ENCODE measurements at regions not wholly inside any gene's neighbourhood (a gene's known extent, or its start where the extent isn't known, plus 50 kb on each side); places are given as distances from the start of the nearest gene placed in this dataset.
A peak's percentile ranks its signal among the peaks of the same experiment; 100 is the strongest.
"Not testable (repeated sequence)": the region's sequence is repeated elsewhere in the genome, so short reads cannot be mapped to it uniquely, and the experiment has no call there.

DNA sequence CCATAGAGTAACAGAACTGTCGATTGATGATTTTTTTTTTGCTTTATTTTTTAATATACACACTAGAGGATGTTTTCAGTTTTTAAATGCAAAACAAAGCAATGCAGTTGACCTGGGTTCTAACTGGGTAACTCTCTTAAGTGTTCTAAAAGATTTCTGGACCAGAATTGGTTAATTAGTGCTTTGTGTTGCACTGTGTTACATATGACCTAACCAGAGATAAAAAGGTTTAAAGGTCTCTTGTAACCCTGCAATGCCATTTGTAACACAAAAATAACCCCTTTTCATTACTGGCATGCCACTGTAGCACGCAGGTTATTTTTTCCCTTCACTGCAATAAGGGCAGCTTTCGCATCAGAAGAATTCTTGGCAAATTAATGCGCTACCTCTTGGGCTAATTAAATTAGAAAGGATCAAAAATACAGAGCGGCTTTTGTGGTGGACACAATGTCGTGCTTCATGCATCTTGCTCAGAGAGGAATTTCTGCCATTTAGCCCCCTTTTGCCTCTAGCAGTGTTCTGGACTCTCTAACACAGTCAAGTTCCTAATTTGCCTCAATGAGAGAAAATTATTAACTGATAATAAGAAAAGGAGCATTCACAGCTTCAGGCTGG lies 250.8 kb upstream of the ZEB2 start:
- DNase-seq, result no peak
- Histone ChIP-seq H3K27ac (ENCODE audit: low read length) (no peak overlapping the region), H3K9me3 (replicated peaks; ENCODE audit: control insufficient read depth, low read depth, low read length) (no peaks in the 10 kb centered on the region), H3K4me1 (ENCODE audit: control insufficient read depth, insufficient read depth, low read length) (no peaks in the 10 kb centered on the region), H3K36me3 (ENCODE audit: control insufficient read depth, insufficient read depth, low read length) (no peaks in the 10 kb centered on the region), H3K4me3 (ENCODE audit: low read length) (no peak overlapping the region), H3K27me3 (ENCODE audit: control insufficient read depth, insufficient read depth, low read length) (no peaks in the 10 kb centered on the region)
- WGBS (ENCODE audit: insufficient coverage), result 100% methylated on average over 1 of the region's 6 CpGs

DNA sequence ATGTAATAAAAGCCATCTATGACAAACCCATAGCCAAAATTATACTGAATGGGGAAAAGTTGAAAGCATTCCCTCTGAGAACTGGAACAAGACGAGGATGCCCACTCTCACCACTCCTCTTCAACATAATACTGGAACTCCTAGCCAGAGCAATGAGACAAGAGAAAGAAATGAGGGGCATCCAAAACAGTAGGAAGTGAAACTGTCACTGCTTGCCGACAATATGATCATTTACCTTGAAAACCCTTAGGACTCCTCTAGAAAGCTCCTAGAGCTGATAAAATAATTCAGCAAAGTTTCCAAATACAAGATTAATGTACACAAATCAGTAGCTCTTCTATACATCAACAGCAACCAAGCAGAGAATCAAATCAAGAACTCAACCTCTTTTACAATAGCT lies 241.0 kb upstream of the ZEB2 start:
- not testable (repeated sequence) for H3K4me3 ChIP-seq (ENCODE audit: low read length); H3K4me1 ChIP-seq (ENCODE audit: control insufficient read depth, insufficient read depth, low read length); H3K27me3 ChIP-seq (ENCODE audit: control insufficient read depth, insufficient read depth, low read length); H3K27ac ChIP-seq (ENCODE audit: low read length); H3K36me3 ChIP-seq (ENCODE audit: control insufficient read depth, insufficient read depth, low read length); DNase-seq; H3K9me3 ChIP-seq (replicated peaks; ENCODE audit: control insufficient read depth, low read depth, low read length)
- no CpG with 5 or more reads among the region's 2 CpGs for WGBS (ENCODE audit: insufficient coverage)

DNA sequence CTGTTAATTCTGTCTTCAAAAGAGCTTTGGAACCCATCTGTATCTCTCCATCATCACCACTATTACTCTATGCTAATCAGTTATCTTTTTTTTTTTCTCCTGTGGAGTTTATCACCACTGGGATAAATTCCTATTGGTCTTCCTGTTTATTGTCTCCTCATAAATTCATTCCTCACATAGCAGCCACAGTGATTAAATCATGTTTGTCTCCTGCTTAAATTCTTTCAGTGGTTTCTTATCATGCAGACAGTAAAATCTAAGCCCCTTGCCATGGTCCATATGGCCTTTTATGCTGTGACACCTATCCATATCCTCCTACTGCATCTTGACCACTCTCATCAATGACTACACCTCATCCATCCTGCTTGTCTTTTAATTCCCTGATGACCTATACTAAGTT lies 239.8 kb upstream of the ZEB2 start:
- DNase-seq, result no peak
- H3K27me3 ChIP-seq (ENCODE audit: control insufficient read depth, insufficient read depth, low read length), result no peaks in the 10 kb centered on the region
- no peaks in the 10 kb centered on the region for H3K4me1 ChIP-seq (ENCODE audit: control insufficient read depth, insufficient read depth, low read length)
- H3K4me3 ChIP-seq (ENCODE audit: low read length), result no peak overlapping the region
- no peaks in the 10 kb centered on the region for H3K9me3 ChIP-seq (replicated peaks; ENCODE audit: control insufficient read depth, low read depth, low read length)
- H3K27ac ChIP-seq (ENCODE audit: low read length), result no peak overlapping the region
- H3K36me3 ChIP-seq (ENCODE audit: control insufficient read depth, insufficient read depth, low read length), result no peaks in the 10 kb centered on the region

DNA sequence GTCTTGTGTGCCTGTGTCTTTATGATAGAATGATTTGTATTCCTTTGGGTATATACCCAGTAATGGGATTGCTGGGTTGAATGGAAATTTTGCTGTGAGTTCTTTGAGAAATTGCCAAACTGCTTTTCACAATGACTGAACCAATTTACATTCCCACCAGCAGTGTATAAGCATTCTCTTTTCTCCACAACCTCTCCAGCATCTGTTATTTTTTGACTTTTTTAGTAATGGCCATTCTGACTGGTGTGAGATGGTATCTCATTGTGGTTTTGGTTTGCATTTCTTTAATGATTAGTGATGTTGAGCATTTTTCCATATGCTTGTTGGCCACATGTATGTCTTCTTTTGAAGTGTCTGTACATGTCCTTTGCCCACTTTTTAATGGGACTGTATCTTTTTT lies 238.3 kb upstream of the ZEB2 start:
- H3K27me3 ChIP-seq (ENCODE audit: control insufficient read depth, insufficient read depth, low read length); H3K36me3 ChIP-seq (ENCODE audit: control insufficient read depth, insufficient read depth, low read length); H3K4me1 ChIP-seq (ENCODE audit: control insufficient read depth, insufficient read depth, low read length); DNase-seq; H3K4me3 ChIP-seq (ENCODE audit: low read length); H3K9me3 ChIP-seq (replicated peaks; ENCODE audit: control insufficient read depth, low read depth, low read length); H3K27ac ChIP-seq (ENCODE audit: low read length): not testable (repeated sequence)

DNA sequence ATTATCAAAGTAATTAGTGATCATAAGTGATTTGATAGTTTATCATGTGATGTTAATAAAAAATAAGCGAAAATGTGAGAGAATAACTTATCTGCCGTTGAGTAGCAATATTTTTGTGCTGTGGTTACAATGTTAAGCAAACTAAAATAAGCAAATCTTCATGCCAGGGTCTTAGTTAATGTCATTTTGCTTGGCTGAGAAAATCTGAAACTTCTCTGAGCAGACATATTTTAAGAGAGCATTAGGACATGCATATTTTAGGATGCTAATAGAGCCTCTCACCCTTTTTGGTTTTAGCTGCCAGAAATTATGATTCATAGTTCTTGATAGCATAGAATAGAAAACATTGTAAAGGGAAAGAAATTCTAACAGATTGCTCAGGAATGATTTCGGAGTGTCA lies 233.5 kb upstream of the ZEB2 start:
- Histone ChIP-seq H3K27ac (ENCODE audit: low read length) (no peak overlapping the region), H3K9me3 (replicated peaks; ENCODE audit: control insufficient read depth, low read depth, low read length) (peaks cover 8% of the 10 kb centered on the region), H3K36me3 (ENCODE audit: control insufficient read depth, insufficient read depth, low read length) (no peaks in the 10 kb centered on the region), H3K4me1 (ENCODE audit: control insufficient read depth, insufficient read depth, low read length) (no peaks in the 10 kb centered on the region), H3K4me3 (ENCODE audit: low read length) (no peak overlapping the region), H3K27me3 (ENCODE audit: control insufficient read depth, insufficient read depth, low read length) (no peaks in the 10 kb centered on the region)
- peak; percentile 28 for DNase-seq
- WGBS (ENCODE audit: insufficient coverage), result 83% methylated on average over 1 of the region's 3 CpGs

DNA sequence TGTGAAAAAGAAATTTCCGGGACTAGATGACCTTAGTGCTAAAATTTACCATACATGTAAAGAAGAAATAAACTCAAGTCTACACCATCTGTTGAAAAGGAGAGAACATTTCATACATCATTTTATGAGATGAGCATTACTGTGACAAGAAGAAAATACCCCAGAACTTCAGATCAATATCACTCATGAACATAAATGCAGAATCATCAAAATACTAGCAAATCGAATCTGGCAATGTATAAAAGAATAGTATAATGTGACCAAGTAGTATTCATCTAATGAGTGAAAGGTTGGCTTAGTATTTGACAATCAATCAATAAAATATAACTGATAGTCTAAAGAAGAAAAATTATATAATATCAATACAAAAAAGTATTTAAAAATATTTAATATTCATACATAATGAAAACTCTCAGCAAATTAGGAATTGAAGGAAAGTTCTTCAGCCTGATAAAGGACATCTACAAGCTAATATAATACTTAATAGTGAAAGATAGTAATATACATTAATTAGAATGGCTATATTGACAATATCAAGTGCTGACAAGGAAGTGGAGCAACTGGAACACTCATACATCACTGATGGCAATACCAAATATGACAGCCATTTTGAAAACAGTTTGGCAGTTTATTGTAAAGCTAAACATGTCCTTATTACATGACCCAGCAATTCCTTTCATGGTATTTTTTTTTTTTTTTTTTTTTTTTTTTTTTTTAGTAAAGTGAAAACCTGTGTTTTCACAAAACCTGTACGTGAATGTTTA lies 231.4 kb upstream of the ZEB2 start:
- peaks cover 19% of the 10 kb centered on the region for H3K9me3 ChIP-seq (replicated peaks; ENCODE audit: control insufficient read depth, low read depth, low read length)
- no CpG with 5 or more reads among the region's 3 CpGs for WGBS (ENCODE audit: insufficient coverage)
- H3K27ac ChIP-seq (ENCODE audit: low read length), result no peak overlapping the region
- no peaks in the 10 kb centered on the region for H3K36me3 ChIP-seq (ENCODE audit: control insufficient read depth, insufficient read depth, low read length)
- no peak for DNase-seq
- no peak overlapping the region for H3K4me3 ChIP-seq (ENCODE audit: low read length)
- H3K4me1 ChIP-seq (ENCODE audit: control insufficient read depth, insufficient read depth, low read length), result no peaks in the 10 kb centered on the region
- no peaks in the 10 kb centered on the region for H3K27me3 ChIP-seq (ENCODE audit: control insufficient read depth, insufficient read depth, low read length)

DNA sequence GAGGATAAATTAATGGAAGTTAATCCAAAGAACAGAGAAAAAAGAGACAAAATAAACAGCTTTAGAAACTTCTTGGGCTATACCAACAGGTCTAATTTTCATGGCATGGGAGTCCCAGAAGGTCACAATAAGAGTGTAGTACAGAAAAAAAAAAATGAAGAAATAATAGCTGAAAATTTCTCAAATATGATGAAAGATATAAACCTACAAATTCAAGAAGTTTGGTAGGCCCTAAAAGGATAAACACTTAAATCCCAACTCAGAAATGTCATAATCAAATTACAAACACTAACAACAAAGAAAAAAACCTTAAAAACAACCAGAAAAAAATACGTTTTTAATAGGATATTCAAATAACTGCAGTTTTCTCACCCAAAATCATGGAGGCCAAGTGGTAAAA lies 229.3 kb upstream of the ZEB2 start:
- Histone ChIP-seq H3K27ac (ENCODE audit: low read length) (no peak overlapping the region), H3K4me3 (ENCODE audit: low read length) (no peak overlapping the region), H3K4me1 (ENCODE audit: control insufficient read depth, insufficient read depth, low read length) (no peaks in the 10 kb centered on the region), H3K9me3 (replicated peaks; ENCODE audit: control insufficient read depth, low read depth, low read length) (peaks cover 22% of the 10 kb centered on the region), H3K36me3 (ENCODE audit: control insufficient read depth, insufficient read depth, low read length) (no peaks in the 10 kb centered on the region), H3K27me3 (ENCODE audit: control insufficient read depth, insufficient read depth, low read length) (no peaks in the 10 kb centered on the region)
- no CpG with 5 or more reads among the region's 1 CpG for WGBS (ENCODE audit: insufficient coverage)
- DNase-seq, result no peak

DNA sequence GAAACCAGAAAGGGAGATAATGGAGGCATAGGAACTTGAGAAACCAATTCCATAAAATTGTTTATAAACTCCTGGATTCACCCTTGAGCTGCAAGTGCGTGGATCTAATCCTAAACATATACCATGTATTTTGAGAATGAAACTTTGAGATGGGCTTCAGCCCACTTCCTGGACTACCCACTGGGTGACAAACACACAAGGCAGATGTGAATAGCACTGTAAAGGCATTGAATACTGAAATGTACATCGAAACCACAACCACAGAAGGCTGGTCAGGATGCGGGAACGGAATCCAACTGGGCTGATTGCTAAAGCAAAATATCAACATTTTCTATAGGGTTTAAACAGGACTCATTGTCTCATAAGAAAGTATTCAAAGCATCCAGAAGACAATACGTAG lies 228.5 kb upstream of the ZEB2 start:
- H3K4me3 ChIP-seq (ENCODE audit: low read length), result no peak overlapping the region
- H3K27ac ChIP-seq (ENCODE audit: low read length), result no peak overlapping the region
- no peaks in the 10 kb centered on the region for H3K27me3 ChIP-seq (ENCODE audit: control insufficient read depth, insufficient read depth, low read length)
- no peaks in the 10 kb centered on the region for H3K4me1 ChIP-seq (ENCODE audit: control insufficient read depth, insufficient read depth, low read length)
- H3K36me3 ChIP-seq (ENCODE audit: control insufficient read depth, insufficient read depth, low read length), result no peaks in the 10 kb centered on the region
- H3K9me3 ChIP-seq (replicated peaks; ENCODE audit: control insufficient read depth, low read depth, low read length), result peaks cover 22% of the 10 kb centered on the region
- 80% methylated on average over 1 of the region's 5 CpGs for WGBS (ENCODE audit: insufficient coverage)
- no peak for DNase-seq

DNA sequence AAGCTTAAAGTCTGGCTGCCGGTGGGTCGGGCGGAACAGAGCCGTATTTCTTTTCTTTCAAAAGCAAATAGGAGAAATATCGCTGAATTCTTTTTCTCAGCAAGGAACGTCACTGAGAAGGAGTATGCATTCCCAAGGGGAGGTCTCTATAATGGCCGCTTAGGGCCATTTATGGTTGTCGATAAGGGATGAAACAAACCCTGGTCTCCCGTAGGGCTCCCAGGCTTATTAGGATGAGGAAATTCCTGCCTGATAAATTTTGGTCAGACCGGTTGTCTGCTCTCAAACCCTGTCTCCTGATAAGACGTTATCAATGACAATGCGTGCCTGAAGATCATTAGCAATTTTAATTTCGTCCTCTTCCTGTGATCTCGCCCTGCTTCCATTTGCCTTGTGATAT lies 227.7 kb upstream of the ZEB2 start:
- DNase-seq, result no peak
- H3K9me3 ChIP-seq (replicated peaks; ENCODE audit: control insufficient read depth, low read depth, low read length), result peaks cover 22% of the 10 kb centered on the region
- H3K4me3 ChIP-seq (ENCODE audit: low read length), result no peak overlapping the region
- no peak overlapping the region for H3K27ac ChIP-seq (ENCODE audit: low read length)
- H3K27me3 ChIP-seq (ENCODE audit: control insufficient read depth, insufficient read depth, low read length), result no peaks in the 10 kb centered on the region
- 75% methylated on average over 9 of the region's 14 CpGs for WGBS (ENCODE audit: insufficient coverage)
- H3K4me1 ChIP-seq (ENCODE audit: control insufficient read depth, insufficient read depth, low read length), result no peaks in the 10 kb centered on the region
- H3K36me3 ChIP-seq (ENCODE audit: control insufficient read depth, insufficient read depth, low read length), result no peaks in the 10 kb centered on the region

DNA sequence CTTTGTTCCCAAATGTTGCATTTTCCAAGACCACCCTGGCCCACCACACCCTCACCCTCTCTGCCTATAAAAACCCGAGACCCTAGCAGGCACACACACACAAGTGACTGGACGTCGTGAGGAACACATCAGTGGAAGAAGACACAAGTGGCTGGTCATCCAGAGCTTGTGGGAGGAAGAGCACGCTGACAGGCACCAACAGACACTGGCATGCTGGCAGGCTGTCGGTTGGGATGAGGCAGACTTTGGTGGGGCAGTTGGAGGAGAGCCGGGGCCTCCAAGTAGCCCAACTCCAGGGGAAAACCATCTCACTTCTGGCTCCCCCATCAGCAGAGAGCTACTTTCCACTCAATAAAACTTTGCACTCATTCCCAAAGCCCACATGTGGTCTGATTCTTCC lies 225.5 kb upstream of the ZEB2 start:
- Histone ChIP-seq H3K4me1 (ENCODE audit: control insufficient read depth, insufficient read depth, low read length) (no peaks in the 10 kb centered on the region), H3K27ac (ENCODE audit: low read length) (no peak overlapping the region), H3K36me3 (ENCODE audit: control insufficient read depth, insufficient read depth, low read length) (no peaks in the 10 kb centered on the region), H3K9me3 (replicated peaks; ENCODE audit: control insufficient read depth, low read depth, low read length) (peaks cover 19% of the 10 kb centered on the region), H3K4me3 (ENCODE audit: low read length) (no peak overlapping the region), H3K27me3 (ENCODE audit: control insufficient read depth, insufficient read depth, low read length) (no peaks in the 10 kb centered on the region)
- WGBS (ENCODE audit: insufficient coverage), result 90% methylated on average over 3 of the region's 6 CpGs
- DNase-seq, result no peak

DNA sequence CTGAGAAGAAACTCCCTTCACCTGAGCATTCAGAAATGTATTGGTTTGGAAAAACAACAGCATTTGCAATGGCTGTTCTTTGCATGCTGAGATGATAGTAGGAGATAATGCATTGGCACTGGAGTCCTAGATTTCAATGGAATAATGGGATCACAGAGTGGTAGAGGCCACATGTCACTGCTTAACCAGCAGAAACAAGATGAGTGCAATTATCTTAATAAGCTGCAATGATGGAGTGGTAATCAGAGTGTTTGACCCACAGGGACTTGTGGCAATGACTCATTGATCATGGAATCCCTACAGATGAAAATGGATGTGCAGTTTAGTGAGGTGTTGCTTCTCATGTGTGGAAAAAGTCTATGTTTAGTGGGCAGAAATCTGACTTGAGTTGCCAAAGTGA lies 218.8 kb upstream of the ZEB2 start:
- no peak overlapping the region for H3K27ac ChIP-seq (ENCODE audit: low read length)
- no peaks in the 10 kb centered on the region for H3K4me1 ChIP-seq (ENCODE audit: control insufficient read depth, insufficient read depth, low read length)
- no peak for DNase-seq
- peaks cover 6% of the 10 kb centered on the region for H3K9me3 ChIP-seq (replicated peaks; ENCODE audit: control insufficient read depth, low read depth, low read length)
- H3K27me3 ChIP-seq (ENCODE audit: control insufficient read depth, insufficient read depth, low read length), result no peaks in the 10 kb centered on the region
- H3K4me3 ChIP-seq (ENCODE audit: low read length), result no peak overlapping the region
- H3K36me3 ChIP-seq (ENCODE audit: control insufficient read depth, insufficient read depth, low read length), result no peaks in the 10 kb centered on the region

All from muscle of leg (tissue), 3 donors.